GM21360 (cell line): ENCODE measurements at regions not wholly inside any gene's neighbourhood (a gene's known extent, or its start where the extent isn't known, plus 50 kb on each side); places are given as distances from the start of the nearest gene placed in this dataset.

ENCODE experiments used
- ATAC-seq: cut with Tn5 transposase; IDR thresholded peaks from one replicate; pipeline ENCODE4 v1.9.1; 2021; ENCODE audit warnings: mild to moderate bottlenecking, moderate library complexity; ENCODE audit not compliant: unreplicated experiment

DNA sequence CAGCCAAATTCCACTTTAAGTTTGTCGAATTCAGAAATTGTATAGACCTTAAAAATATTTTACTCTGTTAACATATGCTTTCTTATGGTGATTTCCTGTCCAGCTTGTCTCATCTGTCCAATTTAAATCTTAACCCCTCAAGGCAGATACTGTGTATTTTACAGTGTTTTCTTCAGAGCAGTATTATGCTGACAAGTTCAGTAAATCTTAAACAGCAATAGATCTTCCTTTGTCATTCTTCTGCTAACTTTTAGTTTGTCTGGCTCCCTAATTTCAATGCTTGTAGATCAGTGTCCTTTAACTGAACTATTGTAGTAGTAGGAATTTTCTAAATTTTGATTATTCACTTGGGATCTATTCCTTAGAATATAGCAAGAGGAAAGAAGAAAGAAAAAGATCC is 52.8 kb upstream of the MEIS1 start:
- no peak for ATAC-seq

DNA sequence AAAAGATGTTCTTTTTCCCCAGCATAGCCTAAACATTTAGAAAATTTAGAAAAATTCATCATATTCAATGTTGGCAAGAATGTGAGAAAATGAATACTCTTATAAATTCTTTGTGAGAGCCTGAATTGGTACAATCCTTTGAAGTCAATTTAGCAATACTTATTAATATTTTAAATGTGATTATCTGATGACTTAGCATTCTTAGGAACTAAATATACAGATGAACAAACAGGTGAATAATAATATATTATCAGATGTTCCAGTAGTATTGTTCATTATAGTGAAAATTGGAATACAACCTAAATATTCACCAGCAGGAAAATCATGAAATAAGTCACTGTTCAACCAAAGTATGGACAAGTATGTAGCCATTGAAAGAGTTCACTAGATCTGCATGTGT is 55.5 kb upstream of the MEIS1 start:
- ATAC-seq, result no peak

DNA sequence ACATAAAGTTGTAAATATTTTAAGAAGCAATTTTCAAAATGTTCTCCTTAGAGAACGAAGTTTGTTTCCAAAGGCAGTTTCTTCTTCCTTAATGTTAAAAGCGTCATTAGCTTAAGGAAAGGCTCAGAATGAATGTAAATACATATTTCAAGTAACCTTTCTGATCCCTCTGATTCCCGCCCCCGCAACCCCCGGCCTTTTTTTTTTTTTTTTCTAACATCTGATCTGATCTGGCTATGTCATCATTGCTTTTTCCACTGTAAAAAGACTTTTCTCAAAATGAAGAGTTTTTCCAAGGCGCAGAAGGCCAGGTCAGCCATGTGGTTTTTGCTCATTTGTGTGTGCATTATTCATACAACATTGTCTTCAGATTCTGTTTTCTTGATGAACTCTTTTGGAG is 57.1 kb upstream of the MEIS1 start:
- no peak for ATAC-seq

DNA sequence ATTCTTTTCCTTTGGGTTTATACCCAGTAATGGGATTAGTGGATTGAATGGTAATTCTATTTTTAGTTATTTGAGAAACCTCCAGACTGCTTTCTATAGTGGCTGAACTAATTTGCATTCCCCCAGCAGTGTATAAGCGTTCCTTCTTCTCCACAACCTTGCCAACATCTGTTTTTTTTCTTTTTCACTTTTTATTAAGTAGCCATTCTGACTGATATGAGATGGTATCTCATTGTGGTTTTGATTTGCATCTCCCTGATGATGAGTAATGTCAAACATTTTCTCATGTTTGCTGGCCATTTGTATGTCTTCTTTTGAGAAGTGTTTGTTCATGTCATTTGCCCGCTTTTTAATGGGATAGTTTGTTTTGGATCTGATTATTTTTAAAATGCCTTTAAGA is 64.1 kb upstream of the MEIS1 start:
- no peak for ATAC-seq

DNA sequence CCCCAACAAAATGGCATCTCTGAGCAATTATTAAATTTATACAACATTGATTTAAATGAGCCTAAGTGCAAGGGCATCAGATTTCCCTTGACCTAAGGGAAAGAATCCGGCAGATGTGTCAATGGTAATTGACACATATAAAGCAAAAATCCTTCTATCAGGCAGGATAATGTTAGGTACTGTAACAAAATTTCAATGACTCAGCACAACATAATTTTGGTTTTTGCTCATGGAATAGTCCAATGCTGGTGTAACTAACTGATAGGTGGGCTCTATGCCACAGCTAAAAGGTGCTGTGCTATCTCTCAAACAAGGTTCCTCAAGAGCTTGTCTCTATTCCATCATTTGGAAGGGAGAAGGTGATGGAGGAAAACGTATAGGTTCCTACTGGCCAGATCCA is 68.3 kb upstream of the MEIS1 start:
- no peak for ATAC-seq

DNA sequence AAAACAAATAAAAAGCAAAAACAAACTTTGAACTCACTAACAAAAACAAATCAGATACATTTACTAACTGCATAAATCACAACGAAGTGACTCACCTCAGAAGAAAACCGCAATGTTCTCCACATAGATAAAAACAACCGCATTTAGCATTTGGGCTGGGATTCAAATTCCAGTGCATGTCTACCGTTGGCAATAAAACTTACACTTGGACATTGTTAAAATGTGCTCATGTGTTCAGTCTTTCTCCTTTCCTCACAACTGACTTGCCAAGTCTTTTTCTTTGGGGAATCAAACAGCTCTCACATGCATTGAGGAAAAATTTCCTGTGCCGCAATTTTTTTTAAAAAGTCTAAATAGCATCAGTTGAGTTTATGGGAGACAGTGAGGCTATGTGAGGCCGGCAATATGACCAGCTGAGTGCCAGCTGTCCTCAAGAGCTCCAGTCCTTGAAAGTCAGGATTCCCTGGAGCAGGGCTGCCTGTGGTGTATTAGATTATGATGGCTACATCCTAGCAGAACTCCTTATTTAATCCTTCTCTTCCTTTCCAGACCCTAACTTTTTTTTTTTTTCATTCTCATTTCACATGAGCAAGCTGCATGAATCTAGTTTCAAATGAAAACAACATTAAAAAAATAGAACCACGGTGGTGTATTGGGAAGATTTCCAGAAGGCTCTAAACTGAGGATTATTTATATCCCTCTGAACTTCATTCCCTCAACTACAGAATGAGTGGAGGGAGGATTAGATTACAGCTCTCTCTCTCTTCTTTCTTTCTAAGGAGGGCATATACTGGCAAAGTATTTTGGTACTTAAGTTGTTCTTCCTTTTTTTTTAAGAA is 70.2 kb upstream of the MEIS1 start:
- no peak for ATAC-seq

DNA sequence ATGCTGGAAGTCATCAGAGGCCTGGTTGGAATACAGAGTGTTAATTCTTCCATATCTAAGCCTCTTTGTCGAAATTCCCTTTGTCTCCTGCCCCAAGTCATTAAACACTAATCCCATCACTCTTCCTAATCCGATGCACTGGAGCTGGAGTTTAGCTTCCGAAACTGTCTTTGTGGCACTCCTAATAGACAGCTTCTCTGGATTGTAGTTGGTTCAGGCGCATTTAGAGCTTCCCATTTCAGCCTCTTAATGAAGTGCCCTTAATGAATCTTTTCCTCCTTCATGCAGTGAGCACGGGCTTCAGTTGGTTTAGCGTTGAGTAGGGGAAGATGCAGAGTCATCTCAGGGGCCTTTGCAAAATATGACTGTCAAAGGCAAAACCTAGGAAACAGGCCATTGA is 72.2 kb upstream of the MEIS1 start:
- ATAC-seq, result no peak

DNA sequence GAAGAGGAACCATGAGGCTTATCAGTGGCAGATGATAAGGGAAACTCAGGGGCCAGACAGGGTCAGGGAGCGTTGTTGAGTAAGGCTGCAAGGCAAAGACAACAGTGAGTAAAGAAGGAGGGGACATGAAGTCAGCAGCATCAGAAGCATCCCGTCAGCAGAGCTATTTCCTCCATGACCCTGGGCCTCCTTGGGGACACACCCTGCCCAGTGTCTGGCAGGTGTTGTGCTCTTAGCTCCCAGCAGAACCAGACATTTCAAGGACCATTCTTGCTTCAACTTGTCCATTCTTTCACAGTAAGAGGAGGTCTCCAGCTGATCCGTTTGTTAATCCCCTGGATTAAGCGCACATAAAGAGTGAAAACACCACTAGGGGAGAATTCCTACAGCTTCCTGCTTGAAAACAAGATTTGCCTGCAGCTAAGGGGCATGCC is 88.7 kb upstream of the MEIS1 start:
- no peak for ATAC-seq

DNA sequence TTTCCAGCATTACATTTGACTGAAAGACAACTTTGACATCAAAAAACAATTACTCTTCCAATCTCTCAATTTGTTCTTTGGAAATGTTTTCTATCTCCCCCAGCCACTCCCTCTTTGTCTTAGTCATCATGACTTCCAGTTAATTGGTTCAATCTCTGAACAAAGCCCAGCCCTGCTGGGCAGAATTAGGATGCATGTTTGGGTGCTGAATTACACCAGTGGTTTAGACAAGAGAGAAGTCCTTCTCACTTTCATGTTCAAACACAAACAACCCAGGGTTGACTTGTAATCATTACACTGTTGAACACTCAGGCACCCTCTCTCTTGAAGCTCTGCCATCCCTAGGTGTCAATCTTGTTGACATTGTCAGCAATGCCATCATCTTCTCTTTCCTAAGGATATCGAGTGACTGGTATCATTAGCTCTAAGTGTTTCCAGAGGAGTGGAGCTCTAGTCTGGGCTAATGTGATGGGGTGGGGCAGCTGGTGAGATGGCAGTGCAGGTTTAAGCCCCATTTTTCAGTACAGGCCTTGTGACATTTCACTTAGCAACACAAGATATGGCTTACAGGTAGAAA is 90.8 kb upstream of the MEIS1 start:
- no peak for ATAC-seq

DNA sequence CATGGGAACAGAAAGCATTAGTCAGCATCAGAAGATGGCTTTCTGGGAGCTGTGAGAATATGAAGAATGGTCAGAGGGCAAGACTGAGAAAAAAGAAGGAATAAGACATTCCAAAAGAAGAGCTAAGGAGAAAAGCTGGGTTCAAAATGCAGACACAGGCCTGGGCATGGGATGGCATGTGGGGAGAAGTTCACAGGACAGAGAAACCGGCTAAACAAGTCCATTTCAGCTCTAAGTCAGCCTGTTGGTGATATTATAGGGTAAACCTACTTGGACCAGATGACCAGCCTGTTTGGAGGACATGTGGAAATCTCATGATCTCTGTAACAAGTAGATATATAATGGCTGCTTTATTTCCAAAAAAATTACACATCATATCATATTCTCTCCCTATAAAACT is 91.7 kb upstream of the MEIS1 start:
- no peak for ATAC-seq

DNA sequence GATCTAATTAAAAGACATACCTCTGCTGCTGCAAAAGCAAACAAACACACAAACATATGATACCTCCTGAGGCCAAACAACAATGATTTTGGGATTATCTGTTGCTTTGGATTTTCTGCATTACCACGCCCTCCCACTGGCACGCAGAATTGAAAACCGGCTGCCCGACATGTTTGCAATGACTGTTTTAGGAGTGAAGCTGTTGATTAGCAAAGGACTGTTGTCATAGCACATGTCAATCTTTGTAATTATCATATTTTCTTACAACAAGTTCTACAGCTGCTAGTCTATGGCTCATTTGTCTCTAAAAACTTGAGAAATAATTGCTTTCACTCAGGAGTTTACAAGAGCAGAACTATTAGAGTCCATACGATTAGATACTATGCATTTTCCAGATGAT is 94.4 kb upstream of the MEIS1 start:
- no peak for ATAC-seq

DNA sequence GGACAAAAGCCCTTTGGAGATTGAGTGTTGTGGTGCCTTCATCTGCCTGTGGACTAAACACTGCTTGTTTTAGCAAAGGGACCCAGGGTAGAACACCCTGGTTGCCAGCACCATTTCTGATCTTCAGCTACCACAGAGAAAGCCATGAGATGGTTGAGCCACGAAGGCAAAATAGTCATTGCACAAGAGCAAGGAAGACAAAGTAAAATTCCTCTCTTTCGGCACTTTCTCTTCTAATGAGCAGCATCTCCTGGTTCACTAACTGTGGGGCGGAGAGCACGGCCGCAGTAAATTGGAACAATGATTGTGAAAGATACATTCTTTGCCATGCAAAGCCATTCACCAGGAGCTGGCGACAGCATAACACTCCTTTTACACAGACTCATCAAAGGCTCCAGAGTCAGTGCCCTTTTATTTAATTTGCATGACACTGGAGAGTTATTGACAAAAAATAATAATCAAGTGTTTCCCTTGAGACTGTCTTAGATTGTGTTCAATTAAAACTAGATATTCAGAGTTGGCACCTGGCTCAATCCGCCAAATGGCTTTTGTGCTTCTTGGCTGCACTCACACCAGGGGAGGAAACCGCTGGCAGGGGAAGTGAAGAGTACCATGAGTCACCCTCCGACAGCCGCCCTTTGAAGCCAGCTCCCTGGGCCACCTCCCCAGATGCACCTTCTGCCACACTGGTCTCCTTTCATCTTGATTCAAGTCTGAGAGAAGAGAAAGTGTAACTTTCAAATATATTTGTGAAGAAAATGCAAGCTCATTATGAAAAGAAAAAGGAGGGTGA is 100.5 kb upstream of the MEIS1 start:
- ATAC-seq, result no peak

DNA sequence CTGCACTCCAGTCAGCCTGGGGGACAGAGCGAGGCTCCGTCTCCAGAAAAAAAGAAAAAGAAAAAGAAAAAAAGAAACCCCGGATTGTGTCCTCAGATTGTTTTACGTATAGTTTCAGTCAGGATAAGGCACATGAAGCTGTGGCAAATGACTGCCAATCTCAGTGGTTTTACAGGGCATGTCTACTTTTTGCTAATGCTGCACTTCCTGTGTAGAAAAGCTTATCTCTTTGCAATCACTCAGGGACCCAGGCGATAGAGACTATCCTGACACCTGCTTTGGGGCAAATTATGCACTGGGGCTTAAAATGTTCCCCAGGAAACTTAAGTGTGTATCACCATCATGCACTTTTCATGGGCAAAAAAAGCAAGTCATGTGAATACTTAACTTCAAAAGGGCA is 103.7 kb upstream of the MEIS1 start:
- ATAC-seq, result no peak

DNA sequence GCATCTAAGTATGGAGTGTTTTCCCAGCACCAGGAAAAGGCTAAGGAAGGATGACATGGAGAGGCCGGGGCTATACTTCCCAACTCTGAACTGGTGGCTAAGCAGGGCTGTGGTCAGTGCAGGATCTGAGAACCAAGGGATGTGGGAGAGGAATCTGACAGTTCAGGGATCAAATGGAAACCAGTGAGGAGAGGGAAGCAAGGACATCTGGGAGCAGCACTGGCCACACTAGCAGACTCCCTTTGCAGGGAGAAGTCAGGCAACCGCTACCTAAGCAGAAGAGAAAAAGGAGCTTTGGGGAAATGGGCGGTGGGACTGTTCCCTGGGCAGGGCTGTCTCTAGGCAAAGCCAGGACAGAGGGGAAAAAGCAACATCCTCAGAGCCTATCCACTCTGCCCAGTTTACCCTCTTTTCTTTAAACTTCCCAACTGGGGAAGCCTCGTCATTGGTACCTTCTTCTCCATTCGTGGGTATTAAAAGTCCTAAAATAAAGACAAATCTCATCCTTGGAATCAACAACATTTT is 105.8 kb upstream of the MEIS1 start:
- no peak for ATAC-seq

DNA sequence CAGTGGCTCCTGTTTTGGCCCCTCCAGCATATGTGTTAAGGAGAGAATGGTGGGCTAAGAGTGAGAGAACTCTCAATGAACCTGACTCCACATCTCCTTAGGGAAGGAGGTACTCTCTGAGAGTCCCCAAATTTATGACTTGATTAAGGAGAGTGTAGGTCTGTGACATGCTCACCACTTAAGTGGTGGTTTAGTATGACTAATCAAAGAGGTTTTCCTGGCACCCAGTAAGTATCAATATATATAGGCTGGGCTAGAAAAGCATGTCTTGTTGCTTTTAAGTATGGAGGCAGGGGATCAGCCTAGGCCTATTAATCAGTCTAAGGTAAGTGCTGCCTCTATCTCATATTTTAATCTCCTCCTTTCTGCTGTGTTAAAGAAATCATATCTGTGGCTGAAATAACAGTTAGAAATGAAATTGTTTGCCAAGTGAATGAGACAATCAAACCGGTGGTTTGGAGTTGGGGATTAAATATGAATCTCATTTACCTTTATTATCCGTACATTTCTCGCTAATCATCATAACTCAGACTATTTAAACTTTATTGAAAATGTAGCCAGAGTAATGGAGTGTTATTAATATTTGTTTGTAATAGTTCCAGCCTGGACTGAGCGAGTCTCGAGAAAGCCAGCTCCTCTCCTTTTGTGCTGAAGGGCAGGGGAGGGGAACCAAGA is 107.7 kb upstream of the MEIS1 start:
- ATAC-seq, result no peak

DNA sequence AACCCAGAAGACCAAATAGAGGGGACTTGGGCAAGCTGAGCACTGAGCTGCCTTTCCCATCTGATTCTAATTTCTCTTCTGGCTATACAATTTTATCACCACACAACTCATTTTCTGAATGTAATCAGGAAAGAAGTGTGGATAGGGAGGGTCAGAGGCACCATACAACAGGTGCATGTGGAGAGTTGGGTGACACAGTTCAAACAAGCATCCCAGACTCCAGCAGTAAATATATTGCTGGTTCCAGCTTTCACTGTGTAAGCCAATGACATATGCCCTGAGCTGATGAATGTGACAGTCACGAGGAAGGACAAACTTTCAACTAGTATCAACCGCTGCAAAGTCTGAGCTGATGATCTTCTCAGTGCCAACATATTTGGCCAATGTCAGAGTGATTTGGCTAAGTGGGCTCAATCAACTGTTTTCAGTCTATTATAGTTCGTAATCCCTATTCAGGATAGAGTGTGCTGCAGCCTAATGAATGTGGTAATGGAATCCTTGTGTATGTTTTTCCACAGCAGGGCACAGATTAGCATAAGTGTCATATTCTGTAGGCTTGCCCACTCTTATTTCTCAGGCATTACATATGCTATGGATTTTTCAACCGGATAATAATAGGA is 109.9 kb upstream of the MEIS1 start:
- no peak for ATAC-seq

DNA sequence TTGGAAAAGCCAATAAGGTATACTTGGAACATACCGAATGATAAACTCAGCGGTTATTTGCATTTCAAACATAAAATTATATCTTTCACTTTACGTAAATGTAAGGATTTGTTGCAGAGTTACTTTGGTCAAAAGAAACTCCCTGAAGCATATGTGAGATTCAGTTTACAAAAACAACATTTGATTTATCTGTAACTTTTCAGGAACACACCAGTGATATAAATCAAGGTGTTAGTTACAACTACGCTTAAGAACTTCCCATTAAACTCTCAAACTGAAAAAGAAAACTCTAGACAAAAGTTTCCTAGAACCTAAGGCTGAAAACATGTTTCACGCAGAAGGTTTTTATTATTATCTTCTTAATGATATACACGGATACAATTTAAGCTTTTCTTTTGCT is 110.6 kb upstream of the MEIS1 start:
- no peak for ATAC-seq

DNA sequence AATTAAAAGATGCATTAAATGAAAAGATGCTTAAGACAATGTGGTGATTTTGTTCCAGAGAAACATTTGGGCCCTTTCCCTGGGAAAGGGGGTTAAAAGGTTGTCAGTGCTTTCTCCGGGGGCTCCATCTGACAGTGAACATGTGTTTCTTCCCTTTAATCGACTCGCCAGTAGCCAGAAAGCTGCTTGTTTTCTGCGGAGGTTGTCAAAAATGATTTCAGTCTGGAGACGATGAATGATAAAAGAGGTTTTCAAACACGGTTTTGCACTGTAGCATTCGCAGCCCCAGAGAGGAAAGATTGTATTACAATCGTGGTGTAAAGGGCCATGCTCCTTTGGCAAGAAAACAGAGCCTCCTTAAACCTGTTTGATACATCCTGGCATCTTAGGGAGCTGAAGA is 111.5 kb upstream of the MEIS1 start:
- ATAC-seq, result no peak

DNA sequence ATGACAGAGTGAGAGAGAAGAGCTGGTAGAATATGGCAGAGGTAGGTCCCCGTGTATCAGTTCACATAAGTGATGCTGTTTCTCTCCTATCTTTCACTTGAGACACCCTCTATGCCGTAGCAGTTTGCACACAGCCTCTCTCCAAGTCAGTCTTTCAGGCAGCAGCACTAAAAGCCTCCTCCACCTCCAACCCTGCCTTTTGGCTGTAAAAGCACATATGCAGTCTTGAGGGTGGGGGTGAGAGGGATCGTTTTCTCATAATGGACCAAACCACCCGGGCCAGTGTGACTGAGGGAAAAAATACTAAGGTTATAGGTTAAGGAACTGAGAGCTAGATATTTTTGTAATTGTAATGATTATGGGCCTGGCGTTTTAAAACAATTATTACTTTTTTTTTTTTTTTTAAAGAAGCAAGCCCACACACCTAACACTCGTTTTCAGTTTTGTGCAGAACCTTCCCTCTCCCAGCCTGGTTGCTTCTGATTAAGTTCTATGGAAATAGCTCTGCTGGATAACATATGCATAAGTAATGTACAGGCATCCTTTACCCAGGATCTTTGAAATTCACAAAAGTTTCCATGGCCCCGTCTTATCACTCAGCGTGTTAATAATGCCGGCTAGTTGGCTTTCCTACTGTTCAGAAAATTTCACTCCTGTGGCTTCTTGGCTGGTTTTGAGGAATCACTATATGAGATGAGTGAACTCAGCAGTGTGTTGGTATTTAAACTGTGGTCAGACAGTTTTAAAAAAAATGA is 112.2 kb upstream of the MEIS1 start:
- no peak for ATAC-seq

DNA sequence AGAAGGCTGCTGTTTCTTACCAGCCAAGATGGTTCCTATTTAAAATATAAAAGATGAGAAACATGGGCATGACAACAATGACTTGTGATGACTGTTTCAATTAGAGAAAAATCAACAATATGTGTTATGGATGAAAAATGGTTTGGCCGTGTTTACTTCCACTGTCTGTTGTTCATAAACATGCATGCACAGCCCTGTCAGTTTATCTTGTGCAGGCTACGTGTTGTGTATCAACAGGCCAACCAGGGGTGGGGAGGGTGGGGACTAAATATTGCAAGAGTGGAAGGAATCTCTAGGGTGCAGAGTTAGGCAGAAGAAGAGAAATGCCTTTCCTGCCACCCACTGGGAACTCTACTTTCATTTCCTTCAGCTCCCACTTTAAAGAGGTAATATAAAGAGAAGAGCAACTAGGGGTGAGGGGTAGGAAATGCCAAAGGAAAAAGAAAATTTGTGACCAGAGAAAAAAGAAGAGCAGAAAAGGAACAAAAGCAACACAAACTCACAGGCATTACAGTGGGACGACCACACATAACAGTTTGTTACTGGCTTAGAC is 116.8 kb upstream of the MEIS1 start:
- no peak for ATAC-seq
